ENCODE measurements at regions not wholly inside any gene's neighbourhood (a gene's known extent, or its start where the extent isn't known, plus 50 kb on each side); places are given as distances from the start of the nearest gene placed in this dataset.

DNA sequence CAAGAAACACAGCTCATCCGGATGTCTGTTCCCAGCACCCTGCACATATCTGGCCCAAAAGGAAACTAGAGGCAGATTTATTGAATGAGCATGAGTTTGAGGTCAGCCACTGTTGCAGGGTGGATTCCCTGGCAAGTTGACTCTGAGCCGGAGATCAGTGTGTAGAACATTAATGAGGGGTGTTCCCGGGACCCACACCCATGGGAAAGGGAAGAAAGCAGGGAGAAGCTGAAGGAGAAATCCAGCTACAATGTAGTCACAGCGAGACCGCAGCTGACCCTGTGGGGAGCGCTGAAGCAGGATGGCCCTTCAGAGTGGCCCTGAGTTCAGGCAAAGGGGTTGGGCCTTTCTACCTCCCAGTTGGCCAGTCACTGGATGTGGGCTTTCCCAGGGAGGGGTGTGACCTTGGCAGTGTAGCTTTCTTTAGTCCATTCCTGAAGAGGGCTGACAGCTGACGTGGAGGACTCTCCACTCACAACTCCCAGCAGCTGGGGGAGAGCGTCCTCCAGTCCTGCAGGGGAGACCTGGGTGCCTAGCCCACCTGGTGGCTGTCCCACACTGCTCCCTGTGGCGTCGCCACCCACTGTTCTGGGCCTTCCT is 324.2 kb upstream of the ZMIZ1 start:
- peaks cover 5% of the 10 kb centered on the region for H3K27me3 Mint-ChIP-seq (ENCODE audit: low read depth)
- peaks cover 0 to 2% of the 10 kb centered on the region in 2 donors for H3K36me3 Mint-ChIP-seq (ENCODE audit: insufficient read depth in 2 of 2)
- peaks cover 11% of the 10 kb centered on the region for H3K4me1 Mint-ChIP-seq (ENCODE audit: low read depth)
- ATAC-seq (replicated peaks in 1 of 2) (no peak), DNase-seq (no peak)
- peaks cover 0 to 5% of the 10 kb centered on the region in 2 donors for H3K9me3 Mint-ChIP-seq
- no peak overlapping the region for H3K4me3 Mint-ChIP-seq
- no peak overlapping the region for H3K27ac Mint-ChIP-seq

DNA sequence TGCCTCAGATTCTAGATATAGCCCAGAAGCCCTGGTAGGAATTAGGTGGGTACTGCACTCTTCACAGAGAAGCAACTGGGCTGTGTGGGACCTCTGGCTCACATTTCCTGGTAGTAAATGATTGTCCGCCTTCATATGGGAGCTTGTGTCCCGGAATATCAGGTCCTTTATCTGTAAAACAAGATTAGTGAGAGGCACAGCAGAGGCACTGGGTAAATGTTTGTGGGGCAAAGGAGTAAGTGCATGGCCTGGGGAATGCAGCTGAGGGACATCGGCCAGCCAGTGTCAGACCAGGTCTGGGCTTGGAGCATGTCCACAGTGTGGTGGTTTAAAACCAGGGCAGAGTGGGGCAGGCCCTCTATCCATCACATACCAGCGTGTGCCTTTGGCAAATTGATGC is 323.3 kb upstream of the ZMIZ1 start:
- H3K4me1 Mint-ChIP-seq (ENCODE audit: low read depth) = peaks cover 11% of the 10 kb centered on the region
- peaks cover 0 to 2% of the 10 kb centered on the region in 2 donors for H3K36me3 Mint-ChIP-seq (ENCODE audit: insufficient read depth in 2 of 2)
- H3K27me3 Mint-ChIP-seq (ENCODE audit: low read depth) = peaks cover 5% of the 10 kb centered on the region

DNA sequence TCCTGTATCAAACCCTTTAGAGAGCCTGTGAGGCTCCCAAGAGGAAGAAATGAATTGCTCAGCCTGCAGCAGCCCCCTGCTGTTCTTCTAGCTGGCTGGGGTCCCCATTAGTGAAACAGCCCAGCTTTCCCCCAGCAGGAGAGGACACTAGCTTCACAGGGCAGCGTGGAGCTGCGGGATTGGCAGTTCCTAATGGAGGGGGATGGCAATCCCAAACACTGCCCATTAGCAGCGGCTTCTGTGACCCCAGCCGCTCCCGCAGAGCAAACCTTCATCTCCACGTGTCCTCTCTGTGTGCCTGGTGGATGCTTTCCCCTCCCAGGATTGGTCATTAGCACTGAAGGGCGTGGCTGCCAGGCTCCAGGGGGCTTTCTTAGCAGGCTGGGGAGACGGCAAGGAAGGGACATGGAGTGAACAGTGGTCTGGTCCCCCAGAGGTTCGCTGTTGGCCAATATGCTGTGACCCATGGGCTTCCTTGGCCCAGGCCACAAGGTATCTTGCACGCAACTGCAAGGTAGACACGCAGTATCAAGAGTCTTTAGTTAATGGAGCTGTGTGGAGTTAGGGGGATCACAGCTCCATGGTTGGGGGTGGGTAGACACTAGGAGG is 322.5 kb upstream of the ZMIZ1 start:
- peaks cover 5% of the 10 kb centered on the region for H3K27me3 Mint-ChIP-seq (ENCODE audit: low read depth)
- DNase-seq (no peak), ATAC-seq (replicated peaks in 1 of 2) (no peak)
- H3K27ac Mint-ChIP-seq = no peak overlapping the region
- H3K36me3 Mint-ChIP-seq (ENCODE audit: insufficient read depth in 2 of 2) = peaks cover 0 to 2% of the 10 kb centered on the region in 2 donors
- peaks cover 11% of the 10 kb centered on the region for H3K4me1 Mint-ChIP-seq (ENCODE audit: low read depth)
- H3K4me3 Mint-ChIP-seq = no peak overlapping the region
- peaks cover 0 to 5% of the 10 kb centered on the region in 2 donors for H3K9me3 Mint-ChIP-seq

More for the DNA sequence above, 323.3 kb upstream of the ZMIZ1 start:
- no peak overlapping the region for H3K4me3 Mint-ChIP-seq
- H3K27ac Mint-ChIP-seq = no peak overlapping the region
- ATAC-seq (replicated peaks in 1 of 2) (no peak), DNase-seq (no peak)
- peaks cover 0 to 5% of the 10 kb centered on the region in 2 donors for H3K9me3 Mint-ChIP-seq

DNA sequence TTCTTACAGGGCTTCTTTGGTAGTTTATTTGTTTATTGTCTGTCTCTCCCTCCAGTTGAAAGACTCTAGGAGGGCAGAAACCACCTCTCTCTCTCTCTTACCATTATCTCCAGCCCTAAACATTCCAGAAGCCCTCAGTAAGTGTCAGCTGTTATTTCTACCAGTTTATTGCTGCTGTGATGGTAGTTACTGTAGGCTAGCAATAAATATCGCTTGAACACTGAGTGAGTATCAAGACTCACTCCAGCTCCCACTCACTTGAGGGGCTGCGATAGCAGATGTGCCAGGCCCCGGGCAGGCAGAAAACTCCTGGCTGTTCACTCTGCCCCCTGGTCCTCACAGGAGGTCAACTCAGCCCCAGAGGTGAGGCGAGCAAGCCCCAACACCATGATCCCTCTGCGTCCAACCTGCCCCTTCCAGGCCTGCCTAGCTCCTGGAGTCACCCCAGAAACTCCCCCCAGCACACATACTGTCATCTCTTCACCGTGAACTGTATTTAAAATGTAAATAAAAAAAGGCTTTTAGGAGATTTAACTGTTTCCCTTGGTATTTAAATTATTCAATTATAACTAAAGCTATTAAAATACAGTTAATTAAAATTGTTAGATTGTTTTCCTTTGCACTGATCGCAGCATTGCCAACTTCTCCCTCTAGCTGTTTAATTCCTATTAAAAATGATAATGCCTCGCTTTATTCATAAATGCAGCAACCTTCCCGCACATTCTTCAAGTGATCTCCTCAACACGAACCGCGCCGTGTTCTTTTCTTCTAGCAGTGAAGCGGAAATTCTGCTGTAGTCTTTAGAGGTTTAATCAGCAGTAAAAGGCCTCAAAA is 321.1 kb upstream of the ZMIZ1 start:
- H3K36me3 Mint-ChIP-seq (ENCODE audit: insufficient read depth in 2 of 2) = peaks cover 0 to 2% of the 10 kb centered on the region in 2 donors
- ATAC-seq (replicated peaks in 1 of 2) = no peak
- peaks cover 0 to 5% of the 10 kb centered on the region in 2 donors for H3K9me3 Mint-ChIP-seq
- no peak overlapping the region for H3K4me3 Mint-ChIP-seq
- H3K27me3 Mint-ChIP-seq (ENCODE audit: low read depth) = peaks cover 16% of the 10 kb centered on the region
- peaks cover 8% of the 10 kb centered on the region for H3K4me1 Mint-ChIP-seq (ENCODE audit: low read depth)
- DNase-seq = no peak
- H3K27ac Mint-ChIP-seq = no peak overlapping the region

DNA sequence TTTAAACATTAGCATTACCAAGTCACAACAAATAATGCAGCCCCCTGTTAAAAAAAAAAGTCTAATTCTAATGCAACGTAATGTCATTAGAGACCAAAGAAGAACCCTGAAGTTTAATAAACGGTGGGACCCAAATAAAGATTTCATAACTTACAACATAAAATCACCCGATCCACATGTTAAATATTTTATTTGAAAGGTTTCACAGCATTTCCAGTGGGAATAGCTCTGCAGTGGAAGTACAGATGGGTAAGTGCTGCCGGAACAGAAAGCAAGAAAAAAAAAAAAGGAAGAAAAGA is 320.6 kb upstream of the ZMIZ1 start:
- Mint-ChIP-seq H3K4me1 (ENCODE audit: low read depth) (peaks cover 2% of the 10 kb centered on the region), H3K27ac (no peak overlapping the region), H3K36me3 (ENCODE audit: insufficient read depth in 2 of 2) (peaks cover 0 to 2% of the 10 kb centered on the region in 2 donors), H3K27me3 (ENCODE audit: low read depth) (peaks cover 21% of the 10 kb centered on the region), H3K4me3 (no peak overlapping the region), H3K9me3 (peaks cover 0 to 5% of the 10 kb centered on the region in 2 donors)
- no peak for ATAC-seq (replicated peaks in 1 of 2)
- DNase-seq = no peak

DNA sequence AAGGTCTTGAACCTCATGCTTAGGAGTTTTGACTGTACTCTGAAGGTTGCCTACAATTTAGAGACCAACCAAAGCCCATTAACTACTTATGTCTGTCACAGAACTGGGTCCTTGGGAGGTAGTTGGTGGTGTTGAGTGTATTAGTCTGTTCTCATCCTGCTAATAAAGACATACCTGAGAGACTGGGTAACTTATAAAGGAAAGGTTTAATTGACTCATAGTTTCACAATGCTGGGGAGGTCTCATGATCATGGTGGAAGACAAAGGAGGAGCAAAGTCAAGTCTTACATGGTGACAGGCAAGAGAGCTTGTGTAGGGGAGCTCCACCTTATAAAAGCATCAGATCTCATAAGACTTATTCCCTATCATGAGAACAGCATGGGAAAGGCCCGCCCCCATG is 319.6 kb upstream of the ZMIZ1 start:
- Mint-ChIP-seq H3K27ac (no peak overlapping the region), H3K9me3 (peaks cover 0 to 5% of the 10 kb centered on the region in 2 donors), H3K36me3 (ENCODE audit: insufficient read depth in 2 of 2) (peaks cover 0 to 2% of the 10 kb centered on the region in 2 donors), H3K27me3 (ENCODE audit: low read depth) (peaks cover 31% of the 10 kb centered on the region), H3K4me3 (no peak overlapping the region), H3K4me1 (ENCODE audit: low read depth) (no peaks in the 10 kb centered on the region)
- ATAC-seq (replicated peaks in 1 of 2) (no peak), DNase-seq (no peak)

DNA sequence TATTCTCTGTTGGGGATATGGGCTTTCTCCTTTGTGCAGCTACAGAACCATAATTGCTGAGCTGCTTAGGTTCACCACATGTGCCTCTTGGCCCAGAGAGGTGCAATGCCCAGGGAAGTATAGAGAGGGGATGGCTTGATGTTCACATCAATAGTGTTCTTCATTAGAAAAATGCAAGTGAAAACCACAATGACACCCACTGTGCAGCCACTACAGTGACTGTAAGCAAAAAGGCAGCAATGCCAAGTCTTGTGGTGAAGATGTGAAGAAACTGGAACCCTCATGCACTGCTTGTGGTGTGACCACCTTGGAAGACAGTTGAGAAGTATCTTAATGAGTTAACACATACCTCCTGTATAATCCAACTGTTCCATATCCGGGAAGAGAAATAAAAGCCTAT is 318.9 kb upstream of the ZMIZ1 start:
- H3K4me1 Mint-ChIP-seq (ENCODE audit: low read depth) = no peaks in the 10 kb centered on the region
- H3K36me3 Mint-ChIP-seq (ENCODE audit: insufficient read depth in 2 of 2) = peaks cover 0 to 2% of the 10 kb centered on the region in 2 donors
- H3K27ac Mint-ChIP-seq = no peak overlapping the region
- ATAC-seq (replicated peaks in 1 of 2) (no peak), DNase-seq (no peak)
- H3K27me3 Mint-ChIP-seq (ENCODE audit: low read depth) = peaks cover 33% of the 10 kb centered on the region
- H3K4me3 Mint-ChIP-seq = no peak overlapping the region
- H3K9me3 Mint-ChIP-seq = peaks cover 0 to 5% of the 10 kb centered on the region in 2 donors

DNA sequence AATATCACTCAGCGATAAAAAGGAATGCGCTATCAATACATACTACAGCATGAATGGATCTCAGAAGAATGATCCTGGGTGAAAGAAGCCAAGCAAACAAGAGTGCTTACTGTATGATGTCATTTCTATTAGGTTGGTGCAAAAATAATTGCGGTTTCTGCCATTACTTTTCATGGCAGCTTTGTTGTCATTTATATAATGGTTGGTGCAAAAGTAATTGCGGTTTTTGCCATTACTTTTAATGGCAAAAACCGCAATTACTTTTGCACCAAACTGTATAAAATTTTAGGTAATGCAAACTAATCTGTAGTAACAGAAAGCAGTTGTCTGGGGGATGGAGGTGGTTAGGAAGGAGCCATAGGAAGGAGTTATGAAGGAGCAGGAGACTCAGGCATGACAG is 318.3 kb upstream of the ZMIZ1 start:
- H3K9me3 Mint-ChIP-seq = peaks cover 0 to 5% of the 10 kb centered on the region in 2 donors
- peaks cover 33% of the 10 kb centered on the region for H3K27me3 Mint-ChIP-seq (ENCODE audit: low read depth)
- DNase-seq = no peak
- ATAC-seq (replicated peaks in 1 of 2) = no peak
- H3K27ac Mint-ChIP-seq = no peak overlapping the region
- H3K4me1 Mint-ChIP-seq (ENCODE audit: low read depth) = no peaks in the 10 kb centered on the region
- no peak overlapping the region for H3K4me3 Mint-ChIP-seq
- peaks cover 0 to 2% of the 10 kb centered on the region in 2 donors for H3K36me3 Mint-ChIP-seq (ENCODE audit: insufficient read depth in 2 of 2)

DNA sequence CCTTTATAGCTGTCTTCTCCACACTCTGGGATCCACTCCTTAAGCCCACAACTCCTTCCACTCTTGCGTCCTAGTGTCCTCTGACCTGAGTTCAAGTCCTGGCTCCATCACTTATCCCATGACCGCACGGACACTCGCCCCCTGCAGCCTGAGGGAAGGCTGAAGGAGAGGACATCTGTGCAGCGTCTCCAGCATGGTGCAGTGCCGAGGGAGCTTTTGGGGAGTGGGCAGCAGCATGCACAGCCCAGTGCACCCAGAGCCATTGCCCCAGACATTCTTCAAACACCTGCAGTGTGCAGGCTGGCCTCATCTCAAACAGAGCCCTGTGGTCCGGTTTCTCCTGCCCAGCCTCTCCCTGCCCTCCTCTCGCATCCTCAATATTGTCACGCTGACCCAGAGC is 317.1 kb upstream of the ZMIZ1 start:
- Mint-ChIP-seq H3K9me3 (peaks cover 0 to 5% of the 10 kb centered on the region in 2 donors), H3K27ac (no peak overlapping the region), H3K27me3 (ENCODE audit: low read depth) (peaks cover 33% of the 10 kb centered on the region), H3K4me3 (no peak overlapping the region), H3K4me1 (ENCODE audit: low read depth) (peaks cover 6% of the 10 kb centered on the region), H3K36me3 (ENCODE audit: insufficient read depth in 2 of 2) (peaks cover 0 to 2% of the 10 kb centered on the region in 2 donors)
- DNase-seq = no peak
- no peak for ATAC-seq (replicated peaks in 1 of 2)

DNA sequence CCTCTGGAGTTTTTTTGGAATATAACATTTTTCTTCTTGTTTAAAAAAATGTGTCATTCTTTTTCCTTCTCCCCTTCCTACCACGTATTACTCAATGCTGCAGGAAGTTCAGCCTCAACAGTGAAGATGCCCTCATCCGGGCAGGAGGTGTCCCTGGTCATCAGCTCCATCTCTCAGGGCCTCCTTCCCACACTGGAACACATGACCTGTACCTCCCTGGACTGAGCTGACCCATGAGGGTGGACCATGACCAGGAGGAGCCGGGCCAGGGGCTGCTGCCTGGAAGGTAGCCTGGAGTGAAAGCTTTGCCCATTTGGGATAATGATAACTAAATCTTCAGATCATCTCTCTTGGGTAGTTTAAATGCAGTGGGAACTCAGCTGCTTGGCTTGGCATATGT is 316.5 kb upstream of the ZMIZ1 start:
- peaks cover 0 to 5% of the 10 kb centered on the region in 2 donors for H3K9me3 Mint-ChIP-seq
- H3K36me3 Mint-ChIP-seq (ENCODE audit: insufficient read depth in 2 of 2) = peaks cover 0 to 2% of the 10 kb centered on the region in 2 donors
- no peak for ATAC-seq (replicated peaks in 1 of 2)
- peaks cover 33% of the 10 kb centered on the region for H3K27me3 Mint-ChIP-seq (ENCODE audit: low read depth)
- DNase-seq = no peak
- no peak overlapping the region for H3K4me3 Mint-ChIP-seq
- H3K4me1 Mint-ChIP-seq (ENCODE audit: low read depth) = peaks cover 11% of the 10 kb centered on the region
- H3K27ac Mint-ChIP-seq = no peak overlapping the region

DNA sequence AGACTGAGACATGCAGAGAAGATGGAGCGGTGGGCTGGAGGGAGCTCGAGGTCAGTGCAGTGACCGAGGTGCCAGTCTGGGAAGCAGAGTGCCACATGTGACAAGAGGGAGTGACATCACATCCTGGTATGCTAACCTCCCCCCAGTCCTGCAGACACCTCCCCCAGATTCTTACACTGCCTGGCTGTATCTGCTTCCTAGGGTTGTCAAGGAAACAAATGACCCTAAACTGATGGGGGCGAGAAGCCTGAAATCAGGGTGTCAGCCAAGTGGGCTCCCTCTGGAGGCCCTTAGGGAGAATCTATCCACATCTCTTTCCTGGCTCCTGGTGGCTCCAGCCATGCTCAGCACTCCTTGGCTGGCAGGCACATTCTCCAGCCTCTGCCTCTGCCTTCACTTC is 316.1 kb upstream of the ZMIZ1 start:
- no peak for ATAC-seq (replicated peaks in 1 of 2)
- Mint-ChIP-seq H3K36me3 (ENCODE audit: insufficient read depth in 2 of 2) (peaks cover 0 to 2% of the 10 kb centered on the region in 2 donors), H3K4me3 (no peak overlapping the region)

DNA sequence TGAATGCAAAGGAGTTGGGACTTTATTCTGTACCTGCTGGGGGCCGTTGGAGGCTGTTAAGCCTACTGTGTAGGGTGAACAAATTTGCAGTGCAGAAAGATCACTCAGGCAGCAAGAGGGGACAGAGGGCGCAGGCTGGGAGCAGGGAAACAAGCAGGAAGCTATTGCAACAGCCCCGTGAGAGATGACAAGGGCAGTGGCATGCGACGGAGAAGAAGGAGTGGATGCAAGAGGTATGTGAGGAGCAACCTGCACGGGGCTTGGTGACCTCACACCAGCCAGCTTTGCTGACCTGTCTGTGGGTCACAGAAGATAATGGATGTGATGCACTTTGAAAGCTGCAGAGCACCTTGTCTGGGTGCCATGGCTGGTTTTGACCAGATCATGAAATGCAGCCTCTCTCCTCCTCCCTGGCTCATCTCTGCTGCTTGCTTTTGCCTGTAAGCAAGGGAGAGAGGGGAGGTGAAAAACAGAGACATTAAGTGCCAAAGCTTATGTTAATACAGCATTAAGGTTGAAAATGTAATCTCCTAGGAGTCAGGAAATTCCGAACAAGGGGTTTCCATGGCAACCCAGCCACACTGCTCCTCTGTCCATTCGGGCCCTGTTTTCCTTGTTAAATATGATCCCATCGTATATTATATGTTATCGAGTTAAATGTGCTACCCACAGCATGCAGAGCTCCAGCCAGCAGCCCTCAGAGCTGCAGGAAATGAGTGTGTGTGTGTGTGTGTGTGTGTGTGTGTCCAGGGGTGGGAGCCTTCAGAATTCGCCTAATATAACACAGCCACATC is 314.3 kb upstream of the ZMIZ1 start:
- DNase-seq (no peak), ATAC-seq (replicated peaks in 1 of 2) (no peak)
- peaks cover 28% of the 10 kb centered on the region for H3K27me3 Mint-ChIP-seq (ENCODE audit: low read depth)
- H3K36me3 Mint-ChIP-seq (ENCODE audit: insufficient read depth in 2 of 2) = no peaks in the 10 kb centered on the region
- H3K9me3 Mint-ChIP-seq = no peaks in the 10 kb centered on the region
- H3K4me3 Mint-ChIP-seq = no peak overlapping the region
- H3K4me1 Mint-ChIP-seq (ENCODE audit: low read depth) = peaks cover 11% of the 10 kb centered on the region
- H3K27ac Mint-ChIP-seq = no peak overlapping the region

More for the DNA sequence above, 316.1 kb upstream of the ZMIZ1 start:
- peaks cover 0 to 5% of the 10 kb centered on the region in 2 donors for H3K9me3 Mint-ChIP-seq
- peaks cover 33% of the 10 kb centered on the region for H3K27me3 Mint-ChIP-seq (ENCODE audit: low read depth)
- H3K27ac Mint-ChIP-seq = no peak overlapping the region
- peaks cover 11% of the 10 kb centered on the region for H3K4me1 Mint-ChIP-seq (ENCODE audit: low read depth)
- DNase-seq = no peak

Data from activated T-cell treated with anti-CD3 and anti-CD28 coated beads, Interleukin-2, amount 50 U/mL, for 72 hours (primary cell).